Urinary bladder (tissue), 3 donors: ENCODE measurements at regions not wholly inside any gene's neighbourhood (a gene's known extent, or its start where the extent isn't known, plus 50 kb on each side); places are given as distances from the start of the nearest gene placed in this dataset.

ENCODE experiments used
- DNase-seq: peaks from one replicate; pipeline ENCODE4 v3.0.0-alpha.2; 2015; ENCODE audit errors: extremely low spot score
- H3K27ac ChIP-seq: one replicate; pipeline ENCODE4 v1.5.1; 2013; ENCODE audit warnings: low read depth, mild to moderate bottlenecking, moderate library complexity
- H3K36me3 ChIP-seq: one replicate; pipeline ENCODE4 v1.6.1; 2013; ENCODE audit warnings: mild to moderate bottlenecking, moderate library complexity; ENCODE audit not compliant: insufficient read depth
- H3K4me1 ChIP-seq: one replicate; pipeline ENCODE4 v1.6.1; 2013; ENCODE audit warnings: mild to moderate bottlenecking, moderate library complexity; ENCODE audit not compliant: insufficient read depth
- H3K4me3 ChIP-seq: one replicate; pipeline ENCODE4 v1.5.1; 2013; ENCODE audit warnings: low read depth, low read length
- WGBS: extraction: QIAGEN DNeasy Blood & Tissue Kit; methylation state at CpG from one replicate; pipeline ENCODE4 v1.1.7; 2013; 5-methylcytosine and 5-hydroxymethylcytosine counted together
- donor health status: healthy with polysubstance abuse.
- donor health status: healthy.

GRCh38 chr16:79331066-79331465 is 269.5 kb downstream of the MAF start:
- H3K27ac ChIP-seq = no peak overlapping the region
- no peak for DNase-seq

GRCh38 chr16:79329967-79330366 is 270.6 kb downstream of the MAF start:
- H3K27ac ChIP-seq = no peak overlapping the region
- H3K4me1 ChIP-seq = no peaks in the 10 kb centered on the region
- H3K36me3 ChIP-seq = no peaks in the 10 kb centered on the region
- DNase-seq = no peak
- 88% methylated on average over 4 of the region's 4 CpGs for WGBS
- H3K4me3 ChIP-seq = no peak overlapping the region

More at GRCh38 chr16:79331066-79331465, 269.5 kb downstream of the MAF start:
- WGBS = 69% methylated on average over 2 of the region's 2 CpGs
- Histone ChIP-seq H3K36me3 (no peaks in the 10 kb centered on the region), H3K4me3 (no peak overlapping the region), H3K4me1 (no peaks in the 10 kb centered on the region)

- Histone ChIP-seq H3K4me3 (no peak overlapping the region), H3K36me3 (no peaks in the 10 kb centered on the region), H3K27ac (no peak overlapping the region), H3K4me1 (no peaks in the 10 kb centered on the region)
- no peak for DNase-seq
- WGBS = 88% methylated on average over 5 of the region's 5 CpGs
These were observed 271.4 kb downstream of the MAF start for GRCh38 chr16:79329166-79329521.

GRCh38 chr16:79328402-79329165 is 272.0 kb downstream of the MAF start:
- WGBS = 59% methylated on average over 8 of the region's 8 CpGs
- no peak overlapping the region for H3K4me3 ChIP-seq
- H3K36me3 ChIP-seq = no peaks in the 10 kb centered on the region
- no peaks in the 10 kb centered on the region for H3K4me1 ChIP-seq
- no peak overlapping the region for H3K27ac ChIP-seq
- DNase-seq = no peak

- WGBS = 92% methylated on average over 4 of the region's 4 CpGs
- H3K27ac ChIP-seq = no peak overlapping the region
These were observed 272.7 kb downstream of the MAF start for GRCh38 chr16:79327836-79328235.

GRCh38 chr16:79326549-79326948 is 274.0 kb downstream of the MAF start:
- no peaks in the 10 kb centered on the region for H3K36me3 ChIP-seq
- no peak for DNase-seq
- 65% methylated on average over 3 of the region's 3 CpGs for WGBS

More at GRCh38 chr16:79327836-79328235, 272.7 kb downstream of the MAF start:
- DNase-seq = no peak
- Histone ChIP-seq H3K4me3 (no peak overlapping the region), H3K4me1 (no peaks in the 10 kb centered on the region), H3K36me3 (no peaks in the 10 kb centered on the region)

GRCh38 chr16:79325226-79325945 is 275.2 kb downstream of the MAF start:
- H3K27ac ChIP-seq = no peak overlapping the region
- no peaks in the 10 kb centered on the region for H3K4me1 ChIP-seq
- no peak overlapping the region for H3K4me3 ChIP-seq
- H3K36me3 ChIP-seq = no peaks in the 10 kb centered on the region
- DNase-seq = no peak
- WGBS = 81% methylated on average over 8 of the region's 8 CpGs

More at GRCh38 chr16:79326549-79326948, 274.0 kb downstream of the MAF start:
- Histone ChIP-seq H3K4me1 (no peaks in the 10 kb centered on the region), H3K4me3 (no peak overlapping the region), H3K27ac (no peak overlapping the region)

GRCh38 chr16:79320956-79321355 is 279.6 kb downstream of the MAF start:
- no peak for DNase-seq
- WGBS = 90% methylated on average over 6 of the region's 6 CpGs
- Histone ChIP-seq H3K36me3 (no peaks in the 10 kb centered on the region), H3K27ac (no peak overlapping the region), H3K4me3 (no peak overlapping the region), H3K4me1 (no peaks in the 10 kb centered on the region)

GRCh38 chr16:79318143-79318899 is 282.2 kb downstream of the MAF start:
- 52% methylated on average over 4 of the region's 4 CpGs for WGBS
- DNase-seq = no peak

GRCh38 chr16:79317521-79317920 is 283.0 kb downstream of the MAF start:
- Histone ChIP-seq H3K4me3 (no peak overlapping the region), H3K27ac (no peak overlapping the region), H3K4me1 (no peaks in the 10 kb centered on the region), H3K36me3 (no peaks in the 10 kb centered on the region)
- 78% methylated on average over 2 of the region's 2 CpGs for WGBS
- DNase-seq = no peak

More at GRCh38 chr16:79318143-79318899, 282.2 kb downstream of the MAF start:
- H3K4me1 ChIP-seq = no peaks in the 10 kb centered on the region
- no peak overlapping the region for H3K4me3 ChIP-seq
- no peak overlapping the region for H3K27ac ChIP-seq
- H3K36me3 ChIP-seq = no peaks in the 10 kb centered on the region

- Histone ChIP-seq H3K27ac (no peak overlapping the region), H3K4me1 (no peaks in the 10 kb centered on the region), H3K4me3 (no peak overlapping the region), H3K36me3 (no peaks in the 10 kb centered on the region)
- DNase-seq = no peak
These were observed 283.5 kb downstream of the MAF start for GRCh38 chr16:79317026-79317425.

GRCh38 chr16:79316004-79316458 is 284.5 kb downstream of the MAF start:
- WGBS = 83% methylated on average over 8 of the region's 8 CpGs
- Histone ChIP-seq H3K4me1 (no peaks in the 10 kb centered on the region), H3K4me3 (no peak overlapping the region), H3K27ac (no peak overlapping the region), H3K36me3 (no peaks in the 10 kb centered on the region)
- no peak for DNase-seq

GRCh38 chr16:79312502-79312901 is 288.0 kb downstream of the MAF start:
- H3K36me3 ChIP-seq = no peaks in the 10 kb centered on the region
- no peaks in the 10 kb centered on the region for H3K4me1 ChIP-seq
- H3K4me3 ChIP-seq = no peak overlapping the region
- DNase-seq = no peak
- no peak overlapping the region for H3K27ac ChIP-seq
- 75% methylated on average over 11 of the region's 11 CpGs for WGBS
